IPS-NIHi7 (cell line): ENCODE measurements at regions not wholly inside any gene's neighbourhood (a gene's known extent, or its start where the extent isn't known, plus 50 kb on each side); places are given as distances from the start of the nearest gene placed in this dataset.
A peak's percentile ranks its signal among the peaks of the same experiment; 100 is the strongest.

Source experiments
- DNase-seq: peaks from one replicate; pipeline ENCODE4 v3.0.0; 2012; ENCODE audit warnings: mixed read lengths; ENCODE audit errors: extremely low spot score

GRCh38 chr16:6143020-6143419 is 1045.4 kb upstream of the EEF2KMT start:
- no peak for DNase-seq

- DNase-seq: no peak
These were observed 1035.5 kb upstream of the EEF2KMT start for GRCh38 chr16:6133009-6133557.

- no peak for DNase-seq
These were observed 1034.5 kb upstream of the EEF2KMT start for GRCh38 chr16:6132121-6132520.

DNA sequence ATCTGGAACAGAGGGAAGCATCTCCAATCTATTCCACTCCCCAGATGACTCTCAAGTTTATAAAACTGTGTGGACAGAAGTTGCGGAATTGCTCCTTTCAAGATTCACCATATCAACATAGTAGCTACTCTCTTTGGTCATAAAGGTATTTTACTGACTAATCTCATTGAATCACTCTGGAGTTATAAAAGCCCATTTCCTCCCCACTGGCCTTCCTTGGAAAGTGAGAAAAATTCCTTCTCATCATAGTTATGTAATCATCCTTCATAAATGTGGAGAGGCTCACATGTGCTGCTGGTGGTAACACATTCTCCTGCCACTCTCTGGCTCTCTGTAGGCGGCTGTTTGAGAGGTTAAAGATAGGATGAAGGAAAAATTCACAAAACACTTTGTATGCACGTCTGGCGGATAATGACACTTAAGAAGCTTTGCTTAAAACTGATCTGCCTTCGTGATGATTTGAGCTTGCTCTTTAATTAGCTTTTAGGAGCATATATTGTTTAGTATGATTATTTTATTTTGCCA is 1034.0 kb upstream of the EEF2KMT start:
- no peak for DNase-seq

GRCh38 chr16:6125483-6126259 is 1028.1 kb upstream of the EEF2KMT start:
- DNase-seq: no peak

- no peak for DNase-seq
These were observed 1026.5 kb upstream of the EEF2KMT start for GRCh38 chr16:6124136-6124535.

DNA sequence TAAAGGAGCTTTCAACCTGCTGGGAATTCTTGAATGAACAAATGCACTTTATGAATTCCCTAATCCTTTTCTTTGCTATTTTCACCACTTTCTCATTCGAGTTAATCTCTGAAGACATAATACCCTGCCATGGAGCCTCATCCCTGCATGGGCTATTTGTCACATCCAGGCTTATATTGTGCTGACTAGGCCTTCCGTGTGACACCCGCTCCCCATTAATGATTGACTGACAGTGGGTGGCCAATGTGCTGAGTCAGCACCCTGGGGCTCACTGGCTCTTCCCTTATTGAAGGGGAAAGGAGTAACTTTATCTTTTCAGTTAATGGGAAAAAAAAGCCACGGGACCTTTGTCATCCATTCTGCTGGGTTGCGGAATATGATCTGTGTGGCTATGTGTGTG is 1024.8 kb upstream of the EEF2KMT start:
- DNase-seq: no peak

- DNase-seq: no peak
These were observed 1017.1 kb upstream of the EEF2KMT start for GRCh38 chr16:6114691-6115090.

GRCh38 chr16:6113749-6114148 is 1016.2 kb upstream of the EEF2KMT start:
- DNase-seq: no peak

DNA sequence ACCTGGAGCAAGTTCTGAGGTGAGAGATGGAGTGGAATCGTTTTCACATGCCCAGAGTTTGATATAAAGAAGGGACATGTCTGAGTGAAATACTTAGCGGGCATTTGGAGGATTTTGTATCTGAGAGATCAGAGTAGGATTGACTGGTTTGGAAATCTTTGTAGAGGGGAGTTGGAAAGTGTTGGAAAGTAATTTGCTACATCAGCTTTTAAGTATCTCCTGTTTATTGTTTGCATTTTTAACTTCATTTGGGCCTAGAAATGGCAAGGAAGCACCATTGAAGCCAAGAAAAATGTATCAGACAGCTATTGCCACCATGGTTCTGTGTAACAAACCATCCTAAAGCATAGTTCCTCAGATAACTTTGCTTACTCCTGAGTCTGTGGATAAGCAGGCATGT is 1015.1 kb upstream of the EEF2KMT start:
- no peak for DNase-seq

- DNase-seq: no peak
These were observed 1013.8 kb upstream of the EEF2KMT start for GRCh38 chr16:6111390-6111789.

- DNase-seq: no peak
These were observed 1012.8 kb upstream of the EEF2KMT start for GRCh38 chr16:6110346-6110745.

- no peak for DNase-seq
These were observed 1008.5 kb upstream of the EEF2KMT start for GRCh38 chr16:6106061-6106460.

DNA sequence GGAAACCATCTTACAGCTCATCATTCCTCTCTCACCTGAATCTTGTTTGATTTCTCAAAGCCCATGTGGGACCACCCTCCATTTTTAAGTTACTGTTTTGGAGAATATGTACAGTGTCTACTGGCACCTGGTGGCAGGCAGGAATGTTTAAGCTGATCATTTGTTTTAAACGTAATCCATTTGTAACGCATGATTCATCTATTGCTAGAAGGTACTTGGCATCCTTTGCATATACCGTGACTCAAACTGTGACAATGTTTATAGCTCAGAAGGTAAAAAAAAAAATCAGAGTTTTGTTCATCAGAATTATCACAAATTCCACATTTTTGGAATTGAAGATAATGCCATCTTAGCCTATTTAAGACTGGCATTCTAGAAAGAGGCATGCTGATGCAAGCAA is 1007.5 kb upstream of the EEF2KMT start:
- DNase-seq: no peak

- DNase-seq: no peak
These were observed 1006.8 kb upstream of the EEF2KMT start for GRCh38 chr16:6104428-6104827.

DNA sequence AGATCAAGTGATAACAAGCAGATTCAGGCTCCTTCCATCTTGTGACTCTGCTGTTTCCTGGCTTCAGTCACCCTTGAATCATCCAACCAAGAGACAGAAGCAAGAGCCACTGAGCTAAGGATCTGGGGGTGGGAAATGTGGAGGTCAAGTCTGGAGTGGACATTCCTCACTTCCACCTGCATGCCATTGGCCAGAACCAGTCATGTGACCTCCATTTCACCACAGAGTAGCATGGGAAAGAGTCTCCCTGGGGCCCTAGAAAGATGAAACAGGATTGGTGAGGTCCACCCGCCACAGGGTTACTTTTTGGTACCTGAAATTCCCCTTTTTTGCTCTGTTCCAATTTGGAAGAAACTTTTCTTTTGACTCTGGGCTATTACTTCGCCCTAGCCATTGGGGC is 1006.0 kb upstream of the EEF2KMT start:
- DNase-seq: no peak

DNA sequence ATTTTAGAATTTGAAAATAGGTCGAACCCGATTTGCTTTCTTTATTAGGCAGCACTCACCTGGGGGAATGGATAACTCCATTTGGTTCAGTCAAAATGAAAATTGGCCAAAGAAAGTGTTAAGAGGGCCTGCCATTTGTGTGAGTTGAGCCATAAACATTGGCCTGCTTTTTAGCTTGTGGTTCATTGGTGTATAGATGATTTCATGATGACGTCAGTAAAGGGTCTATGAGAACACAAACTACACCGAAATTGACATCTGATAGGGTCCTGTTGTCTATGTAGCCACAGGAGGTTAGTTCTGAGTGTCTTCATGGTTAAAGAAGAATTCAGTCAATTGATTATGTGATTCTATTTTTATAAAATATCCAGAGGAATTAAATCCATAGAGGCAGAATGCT is 1001.5 kb upstream of the EEF2KMT start:
- DNase-seq: no peak

DNA sequence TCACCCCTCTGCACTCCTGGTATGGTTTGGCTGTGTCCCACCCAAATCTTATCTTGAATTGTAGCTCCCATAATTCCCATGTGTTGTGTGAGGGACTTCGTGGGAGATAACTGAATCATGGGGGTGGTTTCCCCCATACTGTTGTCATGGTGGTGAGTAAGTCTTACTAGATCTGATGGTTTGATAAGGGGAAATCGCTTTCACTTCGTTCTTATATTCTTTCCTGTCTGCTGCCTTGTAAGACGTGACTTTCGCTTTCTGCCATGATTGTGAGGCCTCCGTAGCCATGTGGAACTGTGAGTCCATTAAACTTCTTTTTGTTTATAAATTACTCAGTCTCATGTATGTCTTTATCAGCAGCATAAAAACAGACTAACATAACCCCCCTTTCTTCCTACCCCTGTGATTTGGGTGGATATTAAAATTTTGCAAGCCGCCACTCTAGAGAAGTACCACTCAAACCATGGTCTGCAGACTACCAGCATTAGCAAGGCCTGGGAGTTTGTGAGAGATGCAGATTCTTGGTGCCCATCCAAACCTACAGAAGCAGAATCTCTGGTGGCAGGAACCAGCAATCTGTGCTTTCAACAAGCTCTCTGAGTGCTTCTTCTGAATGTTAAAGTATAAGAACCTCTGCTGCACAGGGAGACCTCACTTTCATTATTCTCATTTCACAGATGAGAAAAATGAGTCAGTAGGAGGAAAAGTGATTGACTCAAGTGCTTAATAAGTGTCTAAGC is 999.5 kb upstream of the EEF2KMT start:
- no peak for DNase-seq

GRCh38 chr16:6095414-6095813 is 997.8 kb upstream of the EEF2KMT start:
- no peak for DNase-seq

DNA sequence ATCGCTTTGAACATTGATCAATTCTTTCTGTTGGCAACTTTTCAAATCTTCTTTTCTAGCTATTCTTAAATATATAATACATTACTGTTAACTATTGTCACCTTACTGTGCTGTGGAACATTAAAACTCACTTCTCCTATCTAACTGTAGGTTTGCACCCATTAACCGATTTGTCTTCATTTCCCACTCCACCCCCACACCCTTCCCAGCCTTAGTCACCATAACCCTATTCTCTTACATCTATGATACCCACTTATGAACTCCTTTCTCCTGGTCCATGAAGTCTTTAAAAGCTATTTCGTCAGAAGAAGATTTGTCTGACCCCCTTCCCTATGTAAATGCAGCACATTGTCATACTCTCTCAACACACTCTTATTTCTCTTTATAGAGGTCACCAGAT is 993.4 kb upstream of the EEF2KMT start:
- no peak for DNase-seq

GRCh38 chr16:6081320-6081976 is 983.9 kb upstream of the EEF2KMT start:
- peak; percentile 13 for DNase-seq

GRCh38 chr16:6076631-6077030 is 979.0 kb upstream of the EEF2KMT start:
- no peak for DNase-seq
